HepG2 (cell line): ENCODE measurements at regions not wholly inside any gene's neighbourhood (a gene's known extent, or its start where the extent isn't known, plus 50 kb on each side); places are given as distances from the start of the nearest gene placed in this dataset.

ENCODE experiments used
- AKNA ChIP-seq: sonication (generic); formaldehyde crosslinking; IDR thresholded peaks from 2 replicates; pipeline ENCODE4 v1.4.0; 2020; ENCODE audit warnings: missing genetic modification reagents, borderline replicate concordance
- FOSL2 ChIP-seq: sonication (generic); formaldehyde crosslinking; IDR thresholded peaks from 2 replicates; pipeline ENCODE4 v1.4.0; 2020; ENCODE audit warnings: missing genetic modification reagents
- PRDM10 ChIP-seq: sonication (generic); formaldehyde crosslinking; IDR thresholded peaks from 2 replicates; pipeline ENCODE4 v1.4.0; 2020; ENCODE audit warnings: low read depth, missing genetic modification reagents
- RARA ChIP-seq: IDR thresholded peaks from 2 replicates; pipeline ENCODE4 v1.6.1; 2016; ENCODE audit warnings: missing genetic modification reagents, missing compliant biosample characterization
- TGIF2 ChIP-seq: IDR thresholded peaks from 2 replicates; pipeline ENCODE4 v1.6.1; 2016; ENCODE audit warnings: control low read depth, missing compliant biosample characterization
- ZNF225 ChIP-seq: sonication (generic); formaldehyde crosslinking; IDR thresholded peaks from 2 replicates; pipeline ENCODE4 v1.4.0; 2020; ENCODE audit warnings: mild to moderate bottlenecking, missing genetic modification reagents
- ZNF761 ChIP-seq: sonication (generic); formaldehyde crosslinking; conservative IDR thresholded peaks from 2 replicates; pipeline ENCODE4 v1.4.0; 2020; ENCODE audit warnings: mild to moderate bottlenecking, missing genetic modification reagents
- ZNF788 ChIP-seq: sonication (generic); formaldehyde crosslinking; IDR thresholded peaks from 2 replicates; pipeline ENCODE4 v1.5.0; 2020; ENCODE audit warnings: mild to moderate bottlenecking, missing genetic modification reagents, borderline replicate concordance
- TF ChIP-seq, protein P1 (sequence below): IDR thresholded peaks from 2 replicates; pipeline ENCODE4 v1.6.1; 2016; ENCODE audit warnings: missing genetic modification reagents, missing compliant biosample characterization
- TF ChIP-seq, protein P2 (sequence below): IDR thresholded peaks from 2 replicates; pipeline ENCODE4 v1.4.0; 2020; ENCODE audit warnings: mild to moderate bottlenecking, missing genetic modification reagents
- TF ChIP-seq, protein P3 (sequence below): sonication (generic); formaldehyde crosslinking; IDR thresholded peaks from 2 replicates; pipeline ENCODE4 v1.9.0; 2022; ENCODE audit warnings: low read depth, missing genetic modification reagents

DNA sequence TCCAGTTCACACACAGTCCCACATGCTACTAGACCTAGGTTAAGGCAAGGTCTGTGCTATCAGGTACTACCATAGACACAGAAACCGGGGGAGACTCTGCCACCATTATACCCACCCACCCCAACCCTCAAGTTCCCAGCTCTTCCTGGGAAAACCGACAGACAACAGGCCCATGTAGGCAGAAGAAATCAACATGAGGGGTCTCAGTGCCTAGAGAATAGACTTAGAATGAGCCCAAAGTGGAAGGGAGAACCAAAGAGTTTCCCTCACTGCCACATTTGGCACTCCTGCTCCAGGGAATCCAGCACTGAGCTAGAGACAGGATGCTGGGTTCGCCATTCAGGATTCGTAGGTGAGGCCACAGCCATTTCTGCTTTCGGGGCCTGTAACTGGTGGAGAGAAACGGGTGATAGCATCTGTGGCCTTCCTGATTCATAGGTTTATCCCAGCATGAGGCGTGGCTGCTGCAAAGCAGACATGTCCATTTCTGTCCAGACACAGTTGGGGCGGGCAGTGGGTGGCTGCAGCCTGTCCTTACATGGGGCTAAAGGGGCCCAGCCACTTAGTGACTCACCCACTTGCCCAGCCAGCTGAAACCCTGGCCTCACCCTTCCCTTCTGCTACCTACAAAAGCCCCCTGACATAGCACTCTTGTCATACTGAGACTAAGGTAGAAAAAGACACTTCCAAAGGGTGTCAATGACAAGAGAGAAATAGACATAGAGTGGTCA is 69.4 kb downstream of the IRF2BPL start (continued):
- TF ChIP-seq AKNA (CRISPR knock-in tag) (no peak), RARA (peak; percentile 26; the same call in 1 of the 2 replicates), ZNF761 (CRISPR knock-in tag) (no peak), FOSL2 (CRISPR knock-in tag) (peak; percentile 88), ZNF225 (no peak), PRDM10 (CRISPR knock-in tag) (peak; percentile 79), ZNF788 (CRISPR knock-in tag) (no peak), TGIF2 (CRISPR knock-in tag) (no peak)
- TF ChIP-seq, protein P1, sequence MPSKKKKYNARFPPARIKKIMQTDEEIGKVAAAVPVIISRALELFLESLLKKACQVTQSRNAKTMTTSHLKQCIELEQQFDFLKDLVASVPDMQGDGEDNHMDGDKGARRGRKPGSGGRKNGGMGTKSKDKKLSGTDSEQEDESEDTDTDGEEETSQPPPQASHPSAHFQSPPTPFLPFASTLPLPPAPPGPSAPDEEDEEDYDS (CRISPR knock-in tag) = 0 out of 2 replicates have a peak, but pooled peaks have one; percentile 43
- TF ChIP-seq, protein P2, sequence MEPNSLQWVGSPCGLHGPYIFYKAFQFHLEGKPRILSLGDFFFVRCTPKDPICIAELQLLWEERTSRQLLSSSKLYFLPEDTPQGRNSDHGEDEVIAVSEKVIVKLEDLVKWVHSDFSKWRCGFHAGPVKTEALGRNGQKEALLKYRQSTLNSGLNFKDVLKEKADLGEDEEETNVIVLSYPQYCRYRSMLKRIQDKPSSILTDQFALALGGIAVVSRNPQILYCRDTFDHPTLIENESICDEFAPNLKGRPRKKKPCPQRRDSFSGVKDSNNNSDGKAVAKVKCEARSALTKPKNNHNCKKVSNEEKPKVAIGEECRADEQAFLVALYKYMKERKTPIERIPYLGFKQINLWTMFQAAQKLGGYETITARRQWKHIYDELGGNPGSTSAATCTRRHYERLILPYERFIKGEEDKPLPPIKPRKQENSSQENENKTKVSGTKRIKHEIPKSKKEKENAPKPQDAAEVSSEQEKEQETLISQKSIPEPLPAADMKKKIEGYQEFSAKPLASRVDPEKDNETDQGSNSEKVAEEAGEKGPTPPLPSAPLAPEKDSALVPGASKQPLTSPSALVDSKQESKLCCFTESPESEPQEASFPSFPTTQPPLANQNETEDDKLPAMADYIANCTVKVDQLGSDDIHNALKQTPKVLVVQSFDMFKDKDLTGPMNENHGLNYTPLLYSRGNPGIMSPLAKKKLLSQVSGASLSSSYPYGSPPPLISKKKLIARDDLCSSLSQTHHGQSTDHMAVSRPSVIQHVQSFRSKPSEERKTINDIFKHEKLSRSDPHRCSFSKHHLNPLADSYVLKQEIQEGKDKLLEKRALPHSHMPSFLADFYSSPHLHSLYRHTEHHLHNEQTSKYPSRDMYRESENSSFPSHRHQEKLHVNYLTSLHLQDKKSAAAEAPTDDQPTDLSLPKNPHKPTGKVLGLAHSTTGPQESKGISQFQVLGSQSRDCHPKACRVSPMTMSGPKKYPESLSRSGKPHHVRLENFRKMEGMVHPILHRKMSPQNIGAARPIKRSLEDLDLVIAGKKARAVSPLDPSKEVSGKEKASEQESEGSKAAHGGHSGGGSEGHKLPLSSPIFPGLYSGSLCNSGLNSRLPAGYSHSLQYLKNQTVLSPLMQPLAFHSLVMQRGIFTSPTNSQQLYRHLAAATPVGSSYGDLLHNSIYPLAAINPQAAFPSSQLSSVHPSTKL (CRISPR knock-in tag) = peak; percentile 14; the same call in 1 of the 2 replicates
- TF ChIP-seq, protein P3, sequence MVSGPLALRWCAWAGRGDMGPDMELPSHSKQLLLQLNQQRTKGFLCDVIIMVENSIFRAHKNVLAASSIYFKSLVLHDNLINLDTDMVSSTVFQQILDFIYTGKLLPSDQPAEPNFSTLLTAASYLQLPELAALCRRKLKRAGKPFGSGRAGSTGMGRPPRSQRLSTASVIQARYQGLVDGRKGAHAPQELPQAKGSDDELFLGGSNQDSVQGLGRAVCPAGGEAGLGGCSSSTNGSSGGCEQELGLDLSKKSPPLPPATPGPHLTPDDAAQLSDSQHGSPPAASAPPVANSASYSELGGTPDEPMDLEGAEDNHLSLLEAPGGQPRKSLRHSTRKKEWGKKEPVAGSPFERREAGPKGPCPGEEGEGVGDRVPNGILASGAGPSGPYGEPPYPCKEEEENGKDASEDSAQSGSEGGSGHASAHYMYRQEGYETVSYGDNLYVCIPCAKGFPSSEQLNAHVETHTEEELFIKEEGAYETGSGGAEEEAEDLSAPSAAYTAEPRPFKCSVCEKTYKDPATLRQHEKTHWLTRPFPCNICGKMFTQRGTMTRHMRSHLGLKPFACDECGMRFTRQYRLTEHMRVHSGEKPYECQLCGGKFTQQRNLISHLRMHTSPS (CRISPR knock-in tag) = no peak
